HL-60 (cell line): ENCODE measurements at regions not wholly inside any gene's neighbourhood (a gene's known extent, or its start where the extent isn't known, plus 50 kb on each side); places are given as distances from the start of the nearest gene placed in this dataset.

Experiments used
- CTCF ChIP-seq: IDR thresholded peaks from one replicate; pipeline ENCODE4 v1.5.1; 2011; ENCODE audit warnings: low read length, control low read depth, inconsistent platforms; ENCODE audit not compliant: insufficient read depth
- GABPA ChIP-seq: IDR thresholded peaks from 2 replicates; pipeline ENCODE4 v1.6.1; 2012; ENCODE audit warnings: low read depth
- POLR2AphosphoS5 ChIP-seq: IDR thresholded peaks from 2 replicates; pipeline ENCODE4 v1.6.1; 2012; ENCODE audit warnings: low read depth
- TF ChIP-seq, protein P1 (sequence below): IDR thresholded peaks from 2 replicates; pipeline ENCODE4 v1.6.1; 2012; ENCODE audit warnings: low read depth; ENCODE audit not compliant: insufficient replicate concordance

DNA sequence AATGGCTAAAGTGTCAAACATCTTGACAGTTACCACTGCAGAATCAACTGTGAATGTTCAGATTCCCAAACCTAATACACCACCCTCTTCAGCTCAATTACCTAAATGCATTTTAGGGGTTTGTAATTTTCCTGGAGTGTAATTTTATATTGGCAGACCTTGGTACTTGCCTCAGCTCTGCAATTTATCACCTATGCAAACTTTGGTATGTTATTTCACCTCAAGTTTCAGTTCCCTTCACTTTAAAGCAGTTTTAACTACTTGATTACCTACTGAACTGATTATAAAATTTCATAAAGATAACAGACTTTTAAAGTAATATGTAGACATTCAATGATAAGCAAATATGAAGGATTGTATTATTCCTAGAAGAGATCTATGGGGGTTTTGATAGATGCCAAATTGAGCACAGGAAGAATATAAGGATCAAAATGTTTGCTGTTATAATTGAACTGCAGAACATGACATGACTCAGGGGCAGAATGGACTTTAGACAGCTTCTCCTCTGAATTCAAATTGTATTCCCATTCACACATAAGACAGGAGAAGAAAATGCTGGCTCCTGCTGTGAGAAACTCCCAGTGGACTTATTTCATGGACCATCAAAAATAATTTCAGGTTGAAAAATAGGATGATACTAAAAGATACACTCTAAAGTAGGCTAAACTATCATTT, 491.5 kb upstream of the LUZP2 start:
- TF ChIP-seq POLR2AphosphoS5 (no peak), CTCF (no peak), GABPA (no peak)
- TF ChIP-seq, protein P1, sequence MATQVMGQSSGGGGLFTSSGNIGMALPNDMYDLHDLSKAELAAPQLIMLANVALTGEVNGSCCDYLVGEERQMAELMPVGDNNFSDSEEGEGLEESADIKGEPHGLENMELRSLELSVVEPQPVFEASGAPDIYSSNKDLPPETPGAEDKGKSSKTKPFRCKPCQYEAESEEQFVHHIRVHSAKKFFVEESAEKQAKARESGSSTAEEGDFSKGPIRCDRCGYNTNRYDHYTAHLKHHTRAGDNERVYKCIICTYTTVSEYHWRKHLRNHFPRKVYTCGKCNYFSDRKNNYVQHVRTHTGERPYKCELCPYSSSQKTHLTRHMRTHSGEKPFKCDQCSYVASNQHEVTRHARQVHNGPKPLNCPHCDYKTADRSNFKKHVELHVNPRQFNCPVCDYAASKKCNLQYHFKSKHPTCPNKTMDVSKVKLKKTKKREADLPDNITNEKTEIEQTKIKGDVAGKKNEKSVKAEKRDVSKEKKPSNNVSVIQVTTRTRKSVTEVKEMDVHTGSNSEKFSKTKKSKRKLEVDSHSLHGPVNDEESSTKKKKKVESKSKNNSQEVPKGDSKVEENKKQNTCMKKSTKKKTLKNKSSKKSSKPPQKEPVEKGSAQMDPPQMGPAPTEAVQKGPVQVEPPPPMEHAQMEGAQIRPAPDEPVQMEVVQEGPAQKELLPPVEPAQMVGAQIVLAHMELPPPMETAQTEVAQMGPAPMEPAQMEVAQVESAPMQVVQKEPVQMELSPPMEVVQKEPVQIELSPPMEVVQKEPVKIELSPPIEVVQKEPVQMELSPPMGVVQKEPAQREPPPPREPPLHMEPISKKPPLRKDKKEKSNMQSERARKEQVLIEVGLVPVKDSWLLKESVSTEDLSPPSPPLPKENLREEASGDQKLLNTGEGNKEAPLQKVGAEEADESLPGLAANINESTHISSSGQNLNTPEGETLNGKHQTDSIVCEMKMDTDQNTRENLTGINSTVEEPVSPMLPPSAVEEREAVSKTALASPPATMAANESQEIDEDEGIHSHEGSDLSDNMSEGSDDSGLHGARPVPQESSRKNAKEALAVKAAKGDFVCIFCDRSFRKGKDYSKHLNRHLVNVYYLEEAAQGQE, result no peak
